ENCODE measurements at regions not wholly inside any gene's neighbourhood (a gene's known extent, or its start where the extent isn't known, plus 50 kb on each side); places are given as distances from the start of the nearest gene placed in this dataset.

GRCh38 chr4:188619456-188620149, 480.4 kb downstream of the TRIML1 start:
- no peaks in the 10 kb centered on the region for H3K36me3 ChIP-seq (ENCODE audit: insufficient read depth, low read length)
- no peaks in the 10 kb centered on the region for H3K9me3 ChIP-seq (ENCODE audit: control insufficient read depth, insufficient read depth, low read length)
- H3K4me1 ChIP-seq (ENCODE audit: insufficient read depth, low read length), result peaks cover 3% of the 10 kb centered on the region; the same call in 1 of the 2 replicates
- H3K9ac ChIP-seq (ENCODE audit: low read depth, low read length), result no peak overlapping the region

- no peaks in the 10 kb centered on the region for H3K9me3 ChIP-seq (ENCODE audit: control insufficient read depth, insufficient read depth, low read length)
- peaks cover 3% of the 10 kb centered on the region; the same call in 1 of the 2 replicates for H3K4me1 ChIP-seq (ENCODE audit: insufficient read depth, low read length)
- no peak overlapping the region for H3K9ac ChIP-seq (ENCODE audit: low read depth, low read length)
- H3K36me3 ChIP-seq (ENCODE audit: insufficient read depth, low read length), result no peaks in the 10 kb centered on the region
These were observed 481.4 kb downstream of the TRIML1 start for GRCh38 chr4:188620608-188621007.

GRCh38 chr4:188623314-188623854, 484.1 kb downstream of the TRIML1 start:
- H3K9ac ChIP-seq (ENCODE audit: low read depth, low read length), result no peak overlapping the region

GRCh38 chr4:188624370-188624769, 485.1 kb downstream of the TRIML1 start:
- no peak overlapping the region for H3K9ac ChIP-seq (ENCODE audit: low read depth, low read length)
- no peaks in the 10 kb centered on the region for H3K9me3 ChIP-seq (ENCODE audit: control insufficient read depth, insufficient read depth, low read length)
- H3K4me1 ChIP-seq (ENCODE audit: insufficient read depth, low read length), result peaks cover 3% of the 10 kb centered on the region; the same call in 1 of the 2 replicates
- no peaks in the 10 kb centered on the region for H3K36me3 ChIP-seq (ENCODE audit: insufficient read depth, low read length)

More at GRCh38 chr4:188623314-188623854, 484.1 kb downstream of the TRIML1 start:
- Histone ChIP-seq H3K36me3 (ENCODE audit: insufficient read depth, low read length) (no peaks in the 10 kb centered on the region), H3K9me3 (ENCODE audit: control insufficient read depth, insufficient read depth, low read length) (no peaks in the 10 kb centered on the region), H3K4me1 (ENCODE audit: insufficient read depth, low read length) (peaks cover 3% of the 10 kb centered on the region; the same call in 1 of the 2 replicates)

GRCh38 chr4:188627892-188628291, 488.7 kb downstream of the TRIML1 start:
- H3K4me1 ChIP-seq (ENCODE audit: insufficient read depth, low read length), result no peaks in the 10 kb centered on the region
- no peaks in the 10 kb centered on the region for H3K36me3 ChIP-seq (ENCODE audit: insufficient read depth, low read length)
- H3K9me3 ChIP-seq (ENCODE audit: control insufficient read depth, insufficient read depth, low read length), result peaks cover 8% of the 10 kb centered on the region
- H3K9ac ChIP-seq (ENCODE audit: low read depth, low read length), result no peak overlapping the region

- Histone ChIP-seq H3K9ac (ENCODE audit: low read depth, low read length) (no peak overlapping the region), H3K9me3 (ENCODE audit: control insufficient read depth, insufficient read depth, low read length) (no peaks in the 10 kb centered on the region), H3K36me3 (ENCODE audit: insufficient read depth, low read length) (no peaks in the 10 kb centered on the region), H3K4me1 (ENCODE audit: insufficient read depth, low read length) (no peaks in the 10 kb centered on the region)
These were observed 500.3 kb downstream of the TRIML1 start for GRCh38 chr4:188639479-188640100.

- Histone ChIP-seq H3K36me3 (ENCODE audit: insufficient read depth, low read length) (no peaks in the 10 kb centered on the region), H3K4me1 (ENCODE audit: insufficient read depth, low read length) (peaks cover 13% of the 10 kb centered on the region; the same call in 1 of the 2 replicates)
These were observed 508.7 kb downstream of the TRIML1 start for GRCh38 chr4:188647820-188648370.

GRCh38 chr4:188649635-188650034, 510.4 kb downstream of the TRIML1 start:
- Histone ChIP-seq H3K9ac (ENCODE audit: low read depth, low read length) (no peak overlapping the region), H3K4me1 (ENCODE audit: insufficient read depth, low read length) (peaks cover 13% of the 10 kb centered on the region; the same call in 1 of the 2 replicates), H3K9me3 (ENCODE audit: control insufficient read depth, insufficient read depth, low read length) (no peaks in the 10 kb centered on the region), H3K36me3 (ENCODE audit: insufficient read depth, low read length) (no peaks in the 10 kb centered on the region)

More at GRCh38 chr4:188647820-188648370, 508.7 kb downstream of the TRIML1 start:
- Histone ChIP-seq H3K9ac (ENCODE audit: low read depth, low read length) (no peak overlapping the region), H3K9me3 (ENCODE audit: control insufficient read depth, insufficient read depth, low read length) (no peaks in the 10 kb centered on the region)

- no peaks in the 10 kb centered on the region for H3K36me3 ChIP-seq (ENCODE audit: insufficient read depth, low read length)
- H3K9me3 ChIP-seq (ENCODE audit: control insufficient read depth, insufficient read depth, low read length), result no peaks in the 10 kb centered on the region
- H3K4me1 ChIP-seq (ENCODE audit: insufficient read depth, low read length), result peaks cover 13% of the 10 kb centered on the region; the same call in 1 of the 2 replicates
- H3K9ac ChIP-seq (ENCODE audit: low read depth, low read length), result no peak overlapping the region
These were observed 511.3 kb downstream of the TRIML1 start for GRCh38 chr4:188650516-188650915.

- no peaks in the 10 kb centered on the region for H3K4me1 ChIP-seq (ENCODE audit: insufficient read depth, low read length)
- no peaks in the 10 kb centered on the region for H3K9me3 ChIP-seq (ENCODE audit: control insufficient read depth, insufficient read depth, low read length)
- no peaks in the 10 kb centered on the region for H3K36me3 ChIP-seq (ENCODE audit: insufficient read depth, low read length)
- no peak overlapping the region for H3K9ac ChIP-seq (ENCODE audit: low read depth, low read length)
These were observed 518.1 kb downstream of the TRIML1 start for GRCh38 chr4:188657365-188657764.

GRCh38 chr4:188658958-188659522, 519.8 kb downstream of the TRIML1 start:
- no peaks in the 10 kb centered on the region for H3K4me1 ChIP-seq (ENCODE audit: insufficient read depth, low read length)
- no peak overlapping the region for H3K9ac ChIP-seq (ENCODE audit: low read depth, low read length)
- no peaks in the 10 kb centered on the region for H3K9me3 ChIP-seq (ENCODE audit: control insufficient read depth, insufficient read depth, low read length)
- H3K36me3 ChIP-seq (ENCODE audit: insufficient read depth, low read length), result no peaks in the 10 kb centered on the region

- Histone ChIP-seq H3K9ac (ENCODE audit: low read depth, low read length) (no peak overlapping the region), H3K9me3 (ENCODE audit: control insufficient read depth, insufficient read depth, low read length) (no peaks in the 10 kb centered on the region), H3K36me3 (ENCODE audit: insufficient read depth, low read length) (no peaks in the 10 kb centered on the region), H3K4me1 (ENCODE audit: insufficient read depth, low read length) (no peaks in the 10 kb centered on the region)
These were observed 521.6 kb downstream of the TRIML1 start for GRCh38 chr4:188660796-188661195.

- Histone ChIP-seq H3K9ac (ENCODE audit: low read depth, low read length) (no peak overlapping the region), H3K9me3 (ENCODE audit: control insufficient read depth, insufficient read depth, low read length) (no peaks in the 10 kb centered on the region), H3K36me3 (ENCODE audit: insufficient read depth, low read length) (no peaks in the 10 kb centered on the region), H3K4me1 (ENCODE audit: insufficient read depth, low read length) (no peaks in the 10 kb centered on the region)
These were observed 522.3 kb downstream of the TRIML1 start for GRCh38 chr4:188661502-188661901.

- Histone ChIP-seq H3K4me1 (ENCODE audit: insufficient read depth, low read length) (no peaks in the 10 kb centered on the region), H3K36me3 (ENCODE audit: insufficient read depth, low read length) (no peaks in the 10 kb centered on the region)
These were observed 524.1 kb downstream of the TRIML1 start for GRCh38 chr4:188663369-188663768.

More at GRCh38 chr4:188663369-188663768, 524.1 kb downstream of the TRIML1 start:
- no peaks in the 10 kb centered on the region for H3K9me3 ChIP-seq (ENCODE audit: control insufficient read depth, insufficient read depth, low read length)
- no peak overlapping the region for H3K9ac ChIP-seq (ENCODE audit: low read depth, low read length)
